HG03066 (cell line): ENCODE measurements at regions not wholly inside any gene's neighbourhood (a gene's known extent, or its start where the extent isn't known, plus 50 kb on each side); places are given as distances from the start of the nearest gene placed in this dataset.
A peak's percentile ranks its signal among the peaks of the same experiment; 100 is the strongest.
"Not testable (repeated sequence)": the region's sequence is repeated elsewhere in the genome, so short reads cannot be mapped to it uniquely, and the experiment has no call there.

ENCODE experiments used
- ATAC-seq: cut with Tn5 transposase; IDR thresholded peaks from one replicate; pipeline ENCODE4 v1.9.1; 2021; ENCODE audit warnings: low read depth; ENCODE audit not compliant: unreplicated experiment

- no peak for ATAC-seq
These were observed 50.4 kb upstream of the RAPH1 start for GRCh38 chr2:203585516-203585915.

GRCh38 chr2:203586206-203586605 is 51.1 kb upstream of the RAPH1 start:
- no peak for ATAC-seq

- no peak for ATAC-seq
These were observed 51.6 kb upstream of the RAPH1 start for GRCh38 chr2:203586696-203587095.

- ATAC-seq = no peak
These were observed 55.4 kb upstream of the RAPH1 start for GRCh38 chr2:203590496-203590895.

GRCh38 chr2:203591642-203592041 is 56.5 kb upstream of the RAPH1 start:
- no peak for ATAC-seq

GRCh38 chr2:203592470-203592869 is 57.4 kb upstream of the RAPH1 start:
- no peak for ATAC-seq

- no peak for ATAC-seq
These were observed 59.4 kb upstream of the RAPH1 start for GRCh38 chr2:203594541-203594940.

- ATAC-seq = no peak
These were observed 61.1 kb upstream of the RAPH1 start for GRCh38 chr2:203596183-203596582.

GRCh38 chr2:203599509-203599908 is 64.4 kb upstream of the RAPH1 start:
- peak; percentile 55 for ATAC-seq

GRCh38 chr2:203600286-203600685 is 65.2 kb upstream of the RAPH1 start:
- ATAC-seq = no peak

- no peak for ATAC-seq
These were observed 68.6 kb upstream of the RAPH1 start for GRCh38 chr2:203603456-203604389.

GRCh38 chr2:203605302-203605701 is 70.2 kb upstream of the RAPH1 start:
- ATAC-seq = no peak

- ATAC-seq = no peak
These were observed 71.0 kb upstream of the RAPH1 start for GRCh38 chr2:203606051-203606450.

- ATAC-seq = no peak
These were observed 75.5 kb upstream of the RAPH1 start for GRCh38 chr2:203610558-203610957.

GRCh38 chr2:203612246-203612645 is 77.1 kb upstream of the RAPH1 start:
- no peak for ATAC-seq

GRCh38 chr2:203619267-203619878 is 84.3 kb upstream of the RAPH1 start:
- no peak for ATAC-seq

GRCh38 chr2:203621981-203622515 is 84.4 kb upstream of the CD28 start:
- ATAC-seq = no peak

GRCh38 chr2:203623096-203623495 is 83.3 kb upstream of the CD28 start:
- no peak for ATAC-seq

- no peak for ATAC-seq
These were observed 82.8 kb upstream of the CD28 start for GRCh38 chr2:203623661-203624060.

- no peak for ATAC-seq
These were observed 80.7 kb upstream of the CD28 start for GRCh38 chr2:203625701-203626100.

- not testable (repeated sequence) for ATAC-seq
These were observed 80.2 kb upstream of the CD28 start for GRCh38 chr2:203626247-203626646.
